ENCODE measurements at regions not wholly inside any gene's neighbourhood (a gene's known extent, or its start where the extent isn't known, plus 50 kb on each side); places are given as distances from the start of the nearest gene placed in this dataset.
A peak's percentile ranks its signal among the peaks of the same experiment; 100 is the strongest.

GRCh38 chr3:102183186-102183585 lies 251.6 kb upstream of the ZPLD1 start:
- no peak for DNase-seq (ENCODE audit: low spot score)

GRCh38 chr3:102183623-102184022 lies 251.2 kb upstream of the ZPLD1 start:
- no peak for DNase-seq (ENCODE audit: low spot score)

GRCh38 chr3:102189541-102189940 lies 245.3 kb upstream of the ZPLD1 start:
- DNase-seq (ENCODE audit: low spot score) = no peak

GRCh38 chr3:102189956-102190723 lies 244.7 kb upstream of the ZPLD1 start:
- DNase-seq (ENCODE audit: low spot score) = no peak

GRCh38 chr3:102192575-102192974 lies 242.2 kb upstream of the ZPLD1 start:
- no peak for DNase-seq (ENCODE audit: low spot score)

GRCh38 chr3:102193255-102193654 lies 241.6 kb upstream of the ZPLD1 start:
- DNase-seq (ENCODE audit: low spot score) = no peak

GRCh38 chr3:102194001-102194400 lies 240.8 kb upstream of the ZPLD1 start:
- no peak for DNase-seq (ENCODE audit: low spot score)

- DNase-seq (ENCODE audit: low spot score) = no peak
Observed at GRCh38 chr3:102194760-102195159, 240.1 kb upstream of the ZPLD1 start.

GRCh38 chr3:102195198-102195948 lies 239.4 kb upstream of the ZPLD1 start:
- DNase-seq (ENCODE audit: low spot score) = no peak

GRCh38 chr3:102200126-102200525 lies 234.7 kb upstream of the ZPLD1 start:
- no peak for DNase-seq (ENCODE audit: low spot score)

- DNase-seq (ENCODE audit: low spot score) = no peak
Observed at GRCh38 chr3:102200560-102200959, 234.3 kb upstream of the ZPLD1 start.

- DNase-seq (ENCODE audit: low spot score) = no peak
Observed at GRCh38 chr3:102205647-102206046, 229.2 kb upstream of the ZPLD1 start.

- DNase-seq (ENCODE audit: low spot score) = no peak
Observed at GRCh38 chr3:102206511-102207031, 228.2 kb upstream of the ZPLD1 start.

- DNase-seq (ENCODE audit: low spot score) = no peak
Observed at GRCh38 chr3:102207151-102207571, 227.7 kb upstream of the ZPLD1 start.

- no peak for DNase-seq (ENCODE audit: low spot score)
Observed at GRCh38 chr3:102215166-102215565, 219.6 kb upstream of the ZPLD1 start.

GRCh38 chr3:102223132-102223531 lies 211.7 kb upstream of the ZPLD1 start:
- no peak for DNase-seq (ENCODE audit: low spot score)

GRCh38 chr3:102224171-102224570 lies 210.6 kb upstream of the ZPLD1 start:
- peak; percentile 3 for DNase-seq (ENCODE audit: low spot score)

- DNase-seq (ENCODE audit: low spot score) = no peak
Observed at GRCh38 chr3:102225005-102225404, 209.8 kb upstream of the ZPLD1 start.

GRCh38 chr3:102225407-102226132 lies 209.2 kb upstream of the ZPLD1 start:
- DNase-seq (ENCODE audit: low spot score) = peak; percentile 12

- DNase-seq (ENCODE audit: low spot score) = peak; percentile 15
Observed at GRCh38 chr3:102226463-102226862, 208.4 kb upstream of the ZPLD1 start.

GRCh38 chr3:102229062-102229655 lies 205.7 kb upstream of the ZPLD1 start:
- DNase-seq (ENCODE audit: low spot score) = peak; percentile 78

GRCh38 chr3:102230057-102230456 lies 204.8 kb upstream of the ZPLD1 start:
- no peak for DNase-seq (ENCODE audit: low spot score)
